Adrenal gland (tissue), 9 donors: ENCODE measurements at regions not wholly inside any gene's neighbourhood (a gene's known extent, or its start where the extent isn't known, plus 50 kb on each side); places are given as distances from the start of the nearest gene placed in this dataset.
A peak's percentile ranks its signal among the peaks of the same experiment; 100 is the strongest.
"Not testable (repeated sequence)": the region's sequence is repeated elsewhere in the genome, so short reads cannot be mapped to it uniquely, and the experiment has no call there.

ENCODE experiments used
- DNase-seq, 7 donors: peaks; one replicate each; pipeline ENCODE4 v3.0.0-alpha.2; 2019 to 2020
- H3K27ac ChIP-seq, 5 donors: fragments of 200-600 bp; sonication (generic) in 4 of 5; 1 replicate in 3 of 5; 2 replicates in 2 of 5; pipeline versions ENCODE4 v1.5.1 to v1.8.0; 2016 to 2020; ENCODE audit warnings: mild to moderate bottlenecking in 1 of 5
- H3K27me3 ChIP-seq: fragments of 200-600 bp; 2 replicates; pipeline ENCODE4 v1.8.0; 2021
- H3K36me3 ChIP-seq, 2 donors: fragments of 200-600 bp; replicated peaks in 1 of 2; 1 replicate in 1 of 2; 2 replicates in 1 of 2; pipeline versions ENCODE4 v1.5.1 to v1.8.0; 2018 to 2022
- H3K4me1 ChIP-seq, 2 donors: fragments of 200-600 bp; replicated peaks in 1 of 2; 1 replicate in 1 of 2; 2 replicates in 1 of 2; pipeline versions ENCODE4 v1.5.1 to v1.8.0; 2018 to 2021
- H3K4me3 ChIP-seq, 4 donors: fragments of 200-600 bp; sonication (generic) in 3 of 4; one replicate each; pipeline ENCODE4 v1.5.1; 2016 to 2018
- H3K9me3 ChIP-seq, 3 donors: fragments of 200-600 bp; sonication (generic) in 1 of 3; replicated peaks in 1 of 3; 1 replicate in 2 of 3; 2 replicates in 1 of 3; pipeline versions ENCODE4 v1.5.1 to v1.8.0; 2016 to 2021
- CTCF ChIP-seq, 6 experiments: fragments of 450-650 bp in 4 of 6; fragments of 200-600 bp in 2 of 6; sonication (generic) in 1 of 6; IDR thresholded peaks; 1 replicate in 5 of 6; 2 replicates in 1 of 6; pipeline versions ENCODE4 v1.5.1 to v1.8.0; 2016 to 2021; ENCODE audit warnings: antibody characterized with exemption in 6 of 6, mild to moderate bottlenecking in 2 of 6, moderate library complexity in 1 of 6
- POLR2A ChIP-seq, 2 donors: fragments of 450-650 bp; IDR thresholded peaks; one replicate each; pipeline ENCODE4 v1.6.1; 2017; ENCODE audit warnings: antibody characterized with exemption in 2 of 2, mild to moderate bottlenecking in 2 of 2, moderate library complexity in 1 of 2
- WGBS, 4 donors: extraction: QIAGEN DNeasy Blood & Tissue Kit in 2 of 4; methylation state at CpG; one replicate each; pipeline versions ENCODE4 v1.1.5 to v1.1.7; 2013 to 2017; 5-methylcytosine and 5-hydroxymethylcytosine counted together
- intact Hi-C, 2 donors: fragments of 100-400 bp; cut with DNase I; formaldehyde crosslinking; loops; one replicate each; pipeline versions ENCODE4 v1.14.1 to v1.15.0; 2022 to 2023
- donor health status: healthy with polysubstance abuse.
- donor health status: Bipolar disorder and iron deficiency.
- donor health status: DM: yes; HTN: yes; CAD: no.
- donor health status: DM: no; HTN: no; CAD: no.
- donor health status: DM: no; HTN: no; CAD: no.

GRCh38 chr13:18238586-18238985 is 943.0 kb downstream of the TUBA3C start:
- intact Hi-C loops, H3K4me3 ChIP-seq, H3K36me3 ChIP-seq, H3K9me3 ChIP-seq, H3K27ac ChIP-seq, H3K4me1 ChIP-seq, H3K27me3 ChIP-seq: not testable (repeated sequence)
- WGBS, 4 donors, result 55 to 67% (median 64%) methylated on average over 5 of the region's 5 CpGs
- DNase-seq, result peak in 2 of 7 donors; percentile 21 to 37

GRCh38 chr13:18236528-18236815 is 945.2 kb downstream of the TUBA3C start:
- 92 to 94% (median 94%) methylated on average over 9 to 34 of the region's 34 CpGs for WGBS, 4 donors
- Histone ChIP-seq H3K27me3 (no peaks in the 10 kb centered on the region), H3K4me1 (no peaks in the 10 kb centered on the region), H3K4me3 (no peak overlapping the region), H3K9me3 (no peaks in the 10 kb centered on the region), H3K36me3 (no peaks in the 10 kb centered on the region), H3K27ac (no peak overlapping the region)
- TF ChIP-seq POLR2A (IDR thresholded peaks at IDR 0.05) (no peak), CTCF (IDR thresholded peaks at IDR 0.05) (no peak)
- intact Hi-C loops, result no loop called here
- no peak for DNase-seq

GRCh38 chr13:18235756-18236527 is 945.7 kb downstream of the TUBA3C start:
- H3K9me3 ChIP-seq, result no peaks in the 10 kb centered on the region
- no peaks in the 10 kb centered on the region for H3K4me1 ChIP-seq
- TF ChIP-seq CTCF (IDR thresholded peaks at IDR 0.05), result no peak
- TF ChIP-seq POLR2A (IDR thresholded peaks at IDR 0.05), result no peak
- no peak overlapping the region for H3K27ac ChIP-seq
- 92 to 97% (median 95%) methylated on average over 73 to 94 of the region's 94 CpGs for WGBS, 4 donors
- H3K36me3 ChIP-seq, result no peaks in the 10 kb centered on the region
- no peak overlapping the region for H3K4me3 ChIP-seq
- intact Hi-C loops, result no loop called here
- DNase-seq, result no peak
- no peaks in the 10 kb centered on the region for H3K27me3 ChIP-seq

- H3K9me3 ChIP-seq, result no peaks in the 10 kb centered on the region
- TF ChIP-seq POLR2A (IDR thresholded peaks at IDR 0.05) (no peak), CTCF (IDR thresholded peaks at IDR 0.05) (no peak)
- 93 to 97% (median 97%) methylated on average over 32 to 47 of the region's 47 CpGs for WGBS, 4 donors
- H3K4me1 ChIP-seq, result no peaks in the 10 kb centered on the region
- H3K4me3 ChIP-seq, result no peak overlapping the region
- DNase-seq, result no peak
- intact Hi-C loops, result no loop called here
- H3K27ac ChIP-seq, result no peak overlapping the region
- H3K27me3 ChIP-seq, result no peaks in the 10 kb centered on the region
- no peaks in the 10 kb centered on the region for H3K36me3 ChIP-seq
Observed at GRCh38 chr13:18235172-18235571, 946.5 kb downstream of the TUBA3C start.

- H3K4me3 ChIP-seq, H3K36me3 ChIP-seq, intact Hi-C loops, H3K4me1 ChIP-seq, H3K9me3 ChIP-seq, H3K27me3 ChIP-seq, H3K27ac ChIP-seq, DNase-seq: not testable (repeated sequence)
- WGBS, 4 donors, result 91 to 98% (median 95%) methylated on average over 31 to 56 of the region's 56 CpGs
Observed at GRCh38 chr13:18234451-18234850, 947.2 kb downstream of the TUBA3C start.
